NCI-H446 (cell line): ENCODE measurements at regions not wholly inside any gene's neighbourhood (a gene's known extent, or its start where the extent isn't known, plus 50 kb on each side); places are given as distances from the start of the nearest gene placed in this dataset.
"Not testable (repeated sequence)": the region's sequence is repeated elsewhere in the genome, so short reads cannot be mapped to it uniquely, and the experiment has no call there.

Experiments
- DNase-seq, 2 experiments: peaks; one replicate each; lab custom pipeline; 2025; lab: John Stamatoyannopoulos, UW

- DNase-seq, result no peak
Observed at GRCh38 chr3:191148131-191148530, 50.9 kb upstream of the OSTN start.

GRCh38 chr3:191143224-191143623, 55.8 kb upstream of the OSTN start:
- no peak for DNase-seq

- DNase-seq, result no peak
Observed at GRCh38 chr3:191141728-191142127, 57.3 kb upstream of the OSTN start.

GRCh38 chr3:191139736-191140135, 59.3 kb upstream of the OSTN start:
- DNase-seq, result no peak

GRCh38 chr3:191138937-191139336, 60.1 kb upstream of the OSTN start:
- no peak for DNase-seq

GRCh38 chr3:191137708-191138107, 61.3 kb upstream of the OSTN start:
- no peak for DNase-seq

- DNase-seq, result peak in 1 of 2 experiments; percentile 66
Observed at GRCh38 chr3:191136347-191136746, 62.7 kb upstream of the OSTN start.

GRCh38 chr3:191135175-191135574, 63.9 kb upstream of the OSTN start:
- DNase-seq, result no peak

GRCh38 chr3:191133359-191133758, 65.7 kb upstream of the OSTN start:
- no peak for DNase-seq

GRCh38 chr3:191131305-191131704, 67.7 kb upstream of the OSTN start:
- no peak for DNase-seq

- DNase-seq, result not testable (repeated sequence)
Observed at GRCh38 chr3:191124891-191125290, 74.2 kb upstream of the OSTN start.

- DNase-seq, result peak in 1 of 2 experiments; percentile 51
Observed at GRCh38 chr3:191123946-191124345, 75.1 kb upstream of the OSTN start.

- DNase-seq, result no peak
Observed at GRCh38 chr3:191123231-191123630, 75.8 kb upstream of the OSTN start.

- DNase-seq, result no peak
Observed at GRCh38 chr3:191120447-191121298, 78.4 kb upstream of the OSTN start.

GRCh38 chr3:191119415-191120295, 79.4 kb upstream of the OSTN start:
- no peak for DNase-seq

- DNase-seq, result no peak
Observed at GRCh38 chr3:191111722-191112121, 87.3 kb upstream of the OSTN start.

- DNase-seq, result no peak
Observed at GRCh38 chr3:191105418-191105817, 93.6 kb upstream of the OSTN start.

GRCh38 chr3:191100516-191100915, 98.5 kb upstream of the OSTN start:
- DNase-seq, result no peak

- DNase-seq, result no peak
Observed at GRCh38 chr3:191094057-191094845, 104.8 kb upstream of the OSTN start.

GRCh38 chr3:191087391-191087790, 111.7 kb upstream of the OSTN start:
- DNase-seq, result no peak

GRCh38 chr3:191085091-191085490, 114.0 kb upstream of the OSTN start:
- DNase-seq, result no peak

GRCh38 chr3:191078913-191079312, 120.1 kb upstream of the OSTN start:
- DNase-seq, result not testable (repeated sequence)
